Inflammatory macrophage treated with lipopolysaccharide for 1 hour (primary cell): ENCODE measurements at regions not wholly inside any gene's neighbourhood (a gene's known extent, or its start where the extent isn't known, plus 50 kb on each side); places are given as distances from the start of the nearest gene placed in this dataset.

Experiments used
- DNase-seq, 2 donors: peaks; one replicate each; pipeline ENCODE4 v3.0.0-alpha.2; 2020 to 2022

GRCh38 chr12:69030321-69030720 lies 97.3 kb upstream of the CPM start:
- DNase-seq: no peak

- no peak for DNase-seq
Measured at GRCh38 chr12:69036533-69036932, 103.6 kb upstream of the CPM start.

GRCh38 chr12:69036999-69037398 lies 104.0 kb upstream of the CPM start:
- DNase-seq: no peak

- DNase-seq: peak; percentile 81 to 94
Measured at GRCh38 chr12:69039911-69040310, 106.9 kb upstream of the CPM start.

- no peak for DNase-seq
Measured at GRCh38 chr12:69042557-69042956, 109.6 kb upstream of the CPM start.

GRCh38 chr12:69042970-69043369 lies 110.0 kb upstream of the CPM start:
- DNase-seq: no peak

- DNase-seq: no peak
Measured at GRCh38 chr12:69044887-69045286, 111.9 kb upstream of the CPM start.

- no peak for DNase-seq
Measured at GRCh38 chr12:69045430-69045829, 112.5 kb upstream of the CPM start.

- DNase-seq: no peak
Measured at GRCh38 chr12:69046363-69046762, 113.4 kb upstream of the CPM start.

GRCh38 chr12:69046920-69047319 lies 113.9 kb upstream of the CPM start:
- DNase-seq: no peak

GRCh38 chr12:69047990-69048389 lies 115.0 kb upstream of the CPM start:
- DNase-seq: no peak

- peak; percentile 39 to 61 for DNase-seq
Measured at GRCh38 chr12:69049855-69050254, 116.9 kb upstream of the CPM start.

GRCh38 chr12:69052613-69053408 lies 119.8 kb upstream of the CPM start:
- DNase-seq: peak; percentile 9 to 61

- no peak for DNase-seq
Measured at GRCh38 chr12:69054343-69055056, 121.5 kb upstream of the CPM start.

GRCh38 chr12:69055280-69055679 lies 122.3 kb upstream of the CPM start:
- peak; percentile 49 to 65 for DNase-seq

- peak; percentile 87 to 97 for DNase-seq
Measured at GRCh38 chr12:69055706-69056105, 122.7 kb upstream of the CPM start.

GRCh38 chr12:69056743-69057515 lies 124.0 kb upstream of the CPM start:
- DNase-seq: no peak

- DNase-seq: no peak
Measured at GRCh38 chr12:69057742-69058141, 124.8 kb upstream of the CPM start.

- peak; percentile 54 to 61 for DNase-seq
Measured at GRCh38 chr12:69059465-69060457, 126.8 kb upstream of the CPM start.

- no peak for DNase-seq
Measured at GRCh38 chr12:69061574-69061973, 128.6 kb upstream of the CPM start.

GRCh38 chr12:69062621-69063237 lies 129.8 kb upstream of the CPM start:
- DNase-seq: peak in 1 of 2 donors; percentile 18
